Activated naive CD4-positive, alpha-beta T cell treated with anti-CD3 and anti-CD28 coated beads, Interleukin-2, amount 50 U/mL, for 24 hours (primary cell): ENCODE measurements at regions not wholly inside any gene's neighbourhood (a gene's known extent, or its start where the extent isn't known, plus 50 kb on each side); places are given as distances from the start of the nearest gene placed in this dataset.
"Not testable (repeated sequence)": the region's sequence is repeated elsewhere in the genome, so short reads cannot be mapped to it uniquely, and the experiment has no call there.

Experiments
- H3K27ac Mint-ChIP-seq: one replicate; pipeline ENCODE4 v1.8.0; 2021; ENCODE audit warnings: mild to moderate bottlenecking, mixed read lengths
- H3K27me3 Mint-ChIP-seq: one replicate; pipeline ENCODE4 v1.8.0; 2021; ENCODE audit warnings: mixed read lengths
- H3K36me3 Mint-ChIP-seq: one replicate; pipeline ENCODE4 v1.8.0; 2021; ENCODE audit warnings: mixed read lengths
- H3K4me1 Mint-ChIP-seq: one replicate; pipeline ENCODE4 v1.8.0; 2021; ENCODE audit warnings: mixed read lengths
- H3K4me3 Mint-ChIP-seq: one replicate; pipeline ENCODE4 v1.8.0; 2021; ENCODE audit warnings: mild to moderate bottlenecking, mixed read lengths
- H3K9me3 Mint-ChIP-seq: one replicate; pipeline ENCODE4 v1.8.0; 2021; ENCODE audit warnings: mixed read lengths

- Mint-ChIP-seq H3K36me3 (no peaks in the 10 kb centered on the region), H3K4me1 (peaks cover 18% of the 10 kb centered on the region), H3K4me3 (peak overlapping the region; percentile 41), H3K27me3 (no peaks in the 10 kb centered on the region), H3K27ac (no peak overlapping the region), H3K9me3 (no peaks in the 10 kb centered on the region)
Observed at GRCh38 chr6:141513830-141514229, 618.9 kb upstream of the GJE1 start.

GRCh38 chr6:141510803-141511202, 621.9 kb upstream of the GJE1 start:
- Mint-ChIP-seq H3K4me3 (no peak overlapping the region), H3K9me3 (peaks cover 4% of the 10 kb centered on the region), H3K36me3 (peaks cover 2% of the 10 kb centered on the region), H3K4me1 (peaks cover 18% of the 10 kb centered on the region), H3K27me3 (no peaks in the 10 kb centered on the region), H3K27ac (no peak overlapping the region)

- not testable (repeated sequence) for H3K9me3 Mint-ChIP-seq, H3K27ac Mint-ChIP-seq, H3K4me3 Mint-ChIP-seq, H3K4me1 Mint-ChIP-seq, H3K36me3 Mint-ChIP-seq, H3K27me3 Mint-ChIP-seq
Observed at GRCh38 chr6:141506062-141506461, 626.7 kb upstream of the GJE1 start.

GRCh38 chr6:141504318-141504717, 628.4 kb upstream of the GJE1 start:
- not testable (repeated sequence) for H3K36me3 Mint-ChIP-seq, H3K4me3 Mint-ChIP-seq, H3K27me3 Mint-ChIP-seq, H3K27ac Mint-ChIP-seq, H3K9me3 Mint-ChIP-seq, H3K4me1 Mint-ChIP-seq

- Mint-ChIP-seq H3K27ac (no peak overlapping the region), H3K36me3 (peaks cover 5% of the 10 kb centered on the region), H3K4me3 (no peak overlapping the region), H3K27me3 (no peaks in the 10 kb centered on the region), H3K9me3 (no peaks in the 10 kb centered on the region), H3K4me1 (no peaks in the 10 kb centered on the region)
Observed at GRCh38 chr6:141501616-141502015, 631.1 kb upstream of the GJE1 start.

- no peak overlapping the region for H3K4me3 Mint-ChIP-seq
- H3K27me3 Mint-ChIP-seq = no peaks in the 10 kb centered on the region
- no peak overlapping the region for H3K27ac Mint-ChIP-seq
- no peaks in the 10 kb centered on the region for H3K4me1 Mint-ChIP-seq
- H3K36me3 Mint-ChIP-seq = no peaks in the 10 kb centered on the region
- H3K9me3 Mint-ChIP-seq = no peaks in the 10 kb centered on the region
Observed at GRCh38 chr6:141498977-141499376, 633.7 kb upstream of the GJE1 start.

GRCh38 chr6:141492521-141493284, 640.0 kb upstream of the GJE1 start:
- Mint-ChIP-seq H3K4me3 (no peak overlapping the region), H3K4me1 (peaks cover 10% of the 10 kb centered on the region), H3K36me3 (no peaks in the 10 kb centered on the region), H3K27me3 (no peaks in the 10 kb centered on the region), H3K27ac (no peak overlapping the region), H3K9me3 (no peaks in the 10 kb centered on the region)

- H3K27me3 Mint-ChIP-seq = no peaks in the 10 kb centered on the region
- H3K4me3 Mint-ChIP-seq = no peak overlapping the region
- H3K9me3 Mint-ChIP-seq = no peaks in the 10 kb centered on the region
- no peaks in the 10 kb centered on the region for H3K36me3 Mint-ChIP-seq
- peaks cover 13% of the 10 kb centered on the region for H3K4me1 Mint-ChIP-seq
- H3K27ac Mint-ChIP-seq = no peak overlapping the region
Observed at GRCh38 chr6:141491684-141492083, 641.0 kb upstream of the GJE1 start.

- H3K4me1 Mint-ChIP-seq = peaks cover 13% of the 10 kb centered on the region
Observed at GRCh38 chr6:141490982-141491381, 641.7 kb upstream of the GJE1 start.

GRCh38 chr6:141488488-141488887, 644.2 kb upstream of the GJE1 start:
- Mint-ChIP-seq H3K36me3 (no peaks in the 10 kb centered on the region), H3K9me3 (peaks cover 11% of the 10 kb centered on the region), H3K4me3 (no peak overlapping the region), H3K4me1 (peaks cover 36% of the 10 kb centered on the region), H3K27ac (no peak overlapping the region), H3K27me3 (no peaks in the 10 kb centered on the region)

More at GRCh38 chr6:141490982-141491381, 641.7 kb upstream of the GJE1 start:
- Mint-ChIP-seq H3K27me3 (no peaks in the 10 kb centered on the region), H3K27ac (no peak overlapping the region), H3K9me3 (peaks cover 4% of the 10 kb centered on the region), H3K36me3 (no peaks in the 10 kb centered on the region), H3K4me3 (no peak overlapping the region)

GRCh38 chr6:141486942-141487341, 645.8 kb upstream of the GJE1 start:
- Mint-ChIP-seq H3K4me1 (peaks cover 49% of the 10 kb centered on the region), H3K27ac (no peak overlapping the region), H3K36me3 (no peaks in the 10 kb centered on the region), H3K9me3 (peaks cover 11% of the 10 kb centered on the region), H3K4me3 (no peak overlapping the region), H3K27me3 (no peaks in the 10 kb centered on the region)

- Mint-ChIP-seq H3K9me3 (peaks cover 11% of the 10 kb centered on the region), H3K4me1 (peaks cover 47% of the 10 kb centered on the region), H3K27ac (peak overlapping the region; percentile 92), H3K36me3 (no peaks in the 10 kb centered on the region), H3K4me3 (peak overlapping the region; percentile 64), H3K27me3 (no peaks in the 10 kb centered on the region)
Observed at GRCh38 chr6:141484711-141485110, 648.0 kb upstream of the GJE1 start.

GRCh38 chr6:141483598-141484061, 649.1 kb upstream of the GJE1 start:
- H3K27ac Mint-ChIP-seq = peak overlapping the region; percentile 100
- peak overlapping the region; percentile 88 for H3K4me3 Mint-ChIP-seq
- peaks cover 16% of the 10 kb centered on the region for H3K9me3 Mint-ChIP-seq
- no peaks in the 10 kb centered on the region for H3K27me3 Mint-ChIP-seq
- peaks cover 47% of the 10 kb centered on the region for H3K4me1 Mint-ChIP-seq
- no peaks in the 10 kb centered on the region for H3K36me3 Mint-ChIP-seq

GRCh38 chr6:141482796-141483597, 649.7 kb upstream of the GJE1 start:
- Mint-ChIP-seq H3K9me3 (peaks cover 16% of the 10 kb centered on the region), H3K4me1 (peaks cover 44% of the 10 kb centered on the region), H3K27me3 (no peaks in the 10 kb centered on the region), H3K36me3 (no peaks in the 10 kb centered on the region), H3K4me3 (peak overlapping the region; percentile 88), H3K27ac (peak overlapping the region; percentile 100)

GRCh38 chr6:141475259-141475658, 657.5 kb upstream of the GJE1 start:
- Mint-ChIP-seq H3K9me3 (peaks cover 6% of the 10 kb centered on the region), H3K4me3 (no peak overlapping the region), H3K36me3 (no peaks in the 10 kb centered on the region), H3K4me1 (no peaks in the 10 kb centered on the region), H3K27me3 (no peaks in the 10 kb centered on the region), H3K27ac (no peak overlapping the region)
